Thymus (tissue), 11 donors: ENCODE measurements at regions not wholly inside any gene's neighbourhood (a gene's known extent, or its start where the extent isn't known, plus 50 kb on each side); places are given as distances from the start of the nearest gene placed in this dataset.

ENCODE experiments used
- DNase-seq, 9 donors: peaks; one replicate each; pipeline ENCODE4 v3.0.0-alpha.2; 2013; ENCODE audit warnings: low spot score in 9 of 9, low read depth in 6 of 9, missing footprints in 1 of 9
- H3K27ac ChIP-seq, 2 donors: one replicate each; pipeline ENCODE4 v1.5.1; 2013; ENCODE audit warnings: control low read depth in 1 of 2, low read depth in 1 of 2, low read length in 1 of 2, mild to moderate bottlenecking in 1 of 2, moderate library complexity in 1 of 2
- H3K27me3 ChIP-seq, 2 donors: one replicate each; pipeline ENCODE4 v1.5.1; 2013; ENCODE audit warnings: low read length in 1 of 2; ENCODE audit not compliant: control insufficient read depth in 2 of 2, insufficient read depth in 1 of 2
- H3K36me3 ChIP-seq, 2 donors: one replicate each; pipeline ENCODE4 v1.5.1; 2013; ENCODE audit warnings: low read length in 1 of 2, mild to moderate bottlenecking in 1 of 2, moderate library complexity in 1 of 2; ENCODE audit not compliant: control insufficient read depth in 2 of 2, insufficient read depth in 2 of 2
- H3K4me1 ChIP-seq, 2 donors: one replicate each; pipeline ENCODE4 v1.5.1; 2013; ENCODE audit warnings: low read length in 2 of 2; ENCODE audit not compliant: control insufficient read depth in 2 of 2, insufficient read depth in 2 of 2
- H3K4me3 ChIP-seq, 2 donors: one replicate each; pipeline ENCODE4 v1.5.1; 2013; ENCODE audit warnings: low read length in 2 of 2, control low read depth in 1 of 2, mild to moderate bottlenecking in 1 of 2
- H3K9me3 ChIP-seq, 2 donors: one replicate each; pipeline ENCODE4 v1.5.1; 2013; ENCODE audit warnings: low read length in 1 of 2, mild to moderate bottlenecking in 1 of 2; ENCODE audit not compliant: control insufficient read depth in 2 of 2, insufficient read depth in 1 of 2
- WGBS: extraction: QIAGEN DNeasy Blood & Tissue Kit; methylation state at CpG from one replicate; pipeline ENCODE4 v1.1.7; 2013; 5-methylcytosine and 5-hydroxymethylcytosine counted together
- donor health status: healthy.

- Histone ChIP-seq H3K27me3 (no peaks in the 10 kb centered on the region), H3K27ac (no peak overlapping the region), H3K4me1 (no peaks in the 10 kb centered on the region), H3K4me3 (no peak overlapping the region), H3K9me3 (no peaks in the 10 kb centered on the region), H3K36me3 (no peaks in the 10 kb centered on the region)
- WGBS: 91% methylated on average over 3 of the region's 3 CpGs
- no peak for DNase-seq
These were observed 217.1 kb upstream of the GHITM start for GRCh38 chr10:83921984-83922860.

DNA sequence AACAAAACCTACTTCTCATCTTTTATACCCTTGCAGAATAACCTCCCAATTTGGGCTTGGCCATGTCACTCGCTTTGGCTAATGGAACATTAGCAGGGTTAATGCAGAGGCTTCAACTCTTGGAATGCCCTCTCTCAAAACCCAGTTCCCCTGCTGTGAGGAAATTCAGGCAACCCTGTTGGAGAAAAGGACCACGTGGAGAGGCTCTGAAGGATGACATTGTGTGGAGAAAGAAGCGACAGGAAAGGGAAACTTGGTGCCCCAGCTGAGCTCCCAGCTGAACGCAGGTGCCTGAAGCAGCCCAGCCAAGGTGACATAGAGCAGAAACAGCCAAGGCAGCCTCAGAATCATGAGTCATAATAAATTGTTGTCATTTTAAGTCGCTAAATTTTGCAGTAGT is 214.2 kb upstream of the GHITM start:
- no peak for DNase-seq
- no peak overlapping the region for H3K27ac ChIP-seq
- H3K36me3 ChIP-seq: no peaks in the 10 kb centered on the region
- H3K4me3 ChIP-seq: no peak overlapping the region
- no peaks in the 10 kb centered on the region for H3K9me3 ChIP-seq
- 44% methylated on average over 5 of the region's 5 CpGs for WGBS
- no peaks in the 10 kb centered on the region for H3K27me3 ChIP-seq
- no peaks in the 10 kb centered on the region for H3K4me1 ChIP-seq

DNA sequence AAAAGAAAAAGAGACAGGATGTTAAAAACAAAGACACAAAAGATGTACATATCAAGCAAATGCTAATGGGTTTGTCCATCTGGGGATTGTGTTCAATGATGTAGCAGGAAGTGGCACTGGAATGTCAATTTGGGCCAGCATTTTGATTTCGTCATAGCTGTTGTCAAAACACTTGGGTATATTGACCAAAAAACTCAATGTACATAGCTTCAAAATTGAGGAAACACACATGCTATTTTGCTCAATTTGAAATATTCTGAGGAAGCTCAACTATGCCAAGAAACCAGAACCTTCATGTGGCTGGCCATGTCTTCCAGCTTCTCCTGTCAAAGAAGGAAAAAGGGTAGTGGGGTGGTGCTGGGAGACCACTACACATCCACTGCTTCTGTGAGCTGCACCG is 212.7 kb upstream of the GHITM start:
- H3K27me3 ChIP-seq: no peaks in the 10 kb centered on the region
- DNase-seq: no peak
- H3K27ac ChIP-seq: no peak overlapping the region
- H3K4me1 ChIP-seq: no peaks in the 10 kb centered on the region
- no peaks in the 10 kb centered on the region for H3K9me3 ChIP-seq
- WGBS: 86% methylated on average over 2 of the region's 2 CpGs
- no peaks in the 10 kb centered on the region for H3K36me3 ChIP-seq
- H3K4me3 ChIP-seq: no peak overlapping the region

- WGBS: 78% methylated on average over 2 of the region's 2 CpGs
These were observed 212.1 kb upstream of the GHITM start for GRCh38 chr10:83927166-83927565.

DNA sequence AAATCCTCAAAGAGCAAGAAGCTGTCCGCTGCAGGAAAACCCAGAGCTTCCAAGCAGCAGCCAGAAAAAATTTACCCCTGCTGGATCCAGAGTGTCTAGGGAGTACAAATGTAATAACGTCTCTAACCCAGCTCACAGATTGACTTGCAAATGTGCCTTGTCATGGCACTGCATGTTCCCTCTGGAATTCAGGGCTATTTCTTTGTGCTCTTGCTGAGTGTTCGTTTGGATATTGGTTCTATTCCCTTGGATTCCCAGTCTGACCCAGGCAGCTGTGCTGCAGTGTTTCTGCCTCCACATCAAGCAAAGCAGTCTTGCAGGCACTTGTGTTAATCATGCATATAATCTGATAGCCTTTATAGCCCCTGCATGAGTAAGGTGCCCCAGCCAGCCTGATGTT is 209.9 kb upstream of the GHITM start:
- Histone ChIP-seq H3K36me3 (no peaks in the 10 kb centered on the region), H3K9me3 (no peaks in the 10 kb centered on the region), H3K4me1 (no peaks in the 10 kb centered on the region), H3K4me3 (no peak overlapping the region), H3K27me3 (no peaks in the 10 kb centered on the region), H3K27ac (no peak overlapping the region)
- 74% methylated on average over 3 of the region's 3 CpGs for WGBS
- no peak for DNase-seq

More at GRCh38 chr10:83927166-83927565, 212.1 kb upstream of the GHITM start:
- no peak overlapping the region for H3K27ac ChIP-seq
- no peaks in the 10 kb centered on the region for H3K36me3 ChIP-seq
- no peaks in the 10 kb centered on the region for H3K9me3 ChIP-seq
- no peak overlapping the region for H3K4me3 ChIP-seq
- no peaks in the 10 kb centered on the region for H3K4me1 ChIP-seq
- DNase-seq: no peak
- no peaks in the 10 kb centered on the region for H3K27me3 ChIP-seq

DNA sequence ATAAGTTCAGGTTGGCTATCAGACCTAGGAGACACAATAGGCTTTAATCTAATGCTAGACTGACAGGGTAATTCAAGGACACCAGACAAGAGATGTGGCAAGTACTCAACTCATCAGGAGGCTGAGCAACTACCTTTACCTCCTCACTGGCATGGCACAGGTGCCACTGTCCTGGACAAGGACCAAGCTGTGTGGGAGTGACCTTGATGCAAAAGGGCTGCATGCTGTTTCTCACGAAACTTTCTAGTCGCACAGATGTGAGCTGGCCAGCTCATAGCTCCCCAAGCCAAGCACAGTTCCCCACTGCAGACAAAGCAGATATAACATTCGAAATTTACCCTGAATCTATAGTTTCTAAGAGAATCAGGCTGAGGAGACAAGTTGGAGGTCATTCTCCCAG is 207.6 kb upstream of the GHITM start:
- Histone ChIP-seq H3K4me1 (no peaks in the 10 kb centered on the region), H3K36me3 (no peaks in the 10 kb centered on the region), H3K27me3 (no peaks in the 10 kb centered on the region), H3K9me3 (no peaks in the 10 kb centered on the region), H3K27ac (no peak overlapping the region), H3K4me3 (no peak overlapping the region)
- DNase-seq: no peak
- WGBS: 83% methylated on average over 3 of the region's 3 CpGs

DNA sequence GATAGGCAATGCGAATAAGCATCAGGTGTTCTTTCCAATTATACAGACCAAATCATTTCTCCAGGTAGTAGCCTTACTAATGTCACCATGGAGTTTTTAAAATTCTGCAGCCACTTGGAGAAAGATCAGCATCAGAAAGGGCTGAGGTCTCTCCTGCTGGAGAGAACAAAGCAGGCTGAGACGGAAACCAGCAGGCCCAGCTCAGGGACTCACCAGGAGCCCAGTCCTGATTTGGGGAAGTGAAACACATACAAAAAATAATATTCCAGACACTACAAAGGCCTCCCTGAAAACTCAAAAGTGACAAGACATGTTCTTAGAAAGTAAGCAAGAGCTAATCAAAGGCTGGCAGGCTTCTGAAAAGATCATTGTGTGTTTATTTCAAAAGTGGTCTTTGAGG is 207.1 kb upstream of the GHITM start:
- 95% methylated on average over 2 of the region's 2 CpGs for WGBS
- no peaks in the 10 kb centered on the region for H3K4me1 ChIP-seq

DNA sequence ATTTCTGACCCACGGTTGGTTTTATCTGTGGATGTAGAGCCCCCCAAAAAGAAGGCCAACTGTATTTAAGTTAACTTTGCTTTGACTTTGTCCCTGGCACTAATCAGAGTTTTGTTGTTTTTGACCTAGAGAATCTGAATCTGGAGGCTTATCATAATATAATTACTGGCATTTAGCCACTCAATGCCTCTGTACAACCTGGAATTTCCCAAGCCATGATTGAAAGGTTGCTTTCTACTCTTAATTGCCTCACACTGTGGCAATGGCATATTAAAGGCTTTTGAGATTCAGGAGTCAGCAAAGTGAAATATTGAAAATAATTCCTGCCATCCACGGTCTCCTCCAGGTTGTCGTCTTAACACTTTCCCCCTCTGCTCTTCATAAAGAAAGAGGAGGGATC is 205.2 kb upstream of the GHITM start:
- Histone ChIP-seq H3K27ac (no peak overlapping the region), H3K4me1 (no peaks in the 10 kb centered on the region), H3K9me3 (no peaks in the 10 kb centered on the region), H3K4me3 (no peak overlapping the region), H3K36me3 (no peaks in the 10 kb centered on the region), H3K27me3 (no peaks in the 10 kb centered on the region)
- no peak for DNase-seq
- 90% methylated on average over 3 of the region's 3 CpGs for WGBS

More for the DNA sequence above, 207.1 kb upstream of the GHITM start:
- Histone ChIP-seq H3K9me3 (no peaks in the 10 kb centered on the region), H3K27ac (no peak overlapping the region), H3K4me3 (no peak overlapping the region), H3K27me3 (no peaks in the 10 kb centered on the region), H3K36me3 (no peaks in the 10 kb centered on the region)
- DNase-seq: no peak

GRCh38 chr10:83934641-83935338 is 204.5 kb upstream of the GHITM start:
- WGBS: 82% methylated on average over 5 of the region's 5 CpGs
- Histone ChIP-seq H3K27me3 (no peaks in the 10 kb centered on the region), H3K4me3 (no peak overlapping the region), H3K36me3 (no peaks in the 10 kb centered on the region), H3K27ac (no peak overlapping the region), H3K4me1 (no peaks in the 10 kb centered on the region), H3K9me3 (no peaks in the 10 kb centered on the region)
- DNase-seq: no peak
